ENCODE measurements at regions not wholly inside any gene's neighbourhood (a gene's known extent, or its start where the extent isn't known, plus 50 kb on each side); places are given as distances from the start of the nearest gene placed in this dataset.
"Not testable (repeated sequence)": the region's sequence is repeated elsewhere in the genome, so short reads cannot be mapped to it uniquely, and the experiment has no call there.

DNA sequence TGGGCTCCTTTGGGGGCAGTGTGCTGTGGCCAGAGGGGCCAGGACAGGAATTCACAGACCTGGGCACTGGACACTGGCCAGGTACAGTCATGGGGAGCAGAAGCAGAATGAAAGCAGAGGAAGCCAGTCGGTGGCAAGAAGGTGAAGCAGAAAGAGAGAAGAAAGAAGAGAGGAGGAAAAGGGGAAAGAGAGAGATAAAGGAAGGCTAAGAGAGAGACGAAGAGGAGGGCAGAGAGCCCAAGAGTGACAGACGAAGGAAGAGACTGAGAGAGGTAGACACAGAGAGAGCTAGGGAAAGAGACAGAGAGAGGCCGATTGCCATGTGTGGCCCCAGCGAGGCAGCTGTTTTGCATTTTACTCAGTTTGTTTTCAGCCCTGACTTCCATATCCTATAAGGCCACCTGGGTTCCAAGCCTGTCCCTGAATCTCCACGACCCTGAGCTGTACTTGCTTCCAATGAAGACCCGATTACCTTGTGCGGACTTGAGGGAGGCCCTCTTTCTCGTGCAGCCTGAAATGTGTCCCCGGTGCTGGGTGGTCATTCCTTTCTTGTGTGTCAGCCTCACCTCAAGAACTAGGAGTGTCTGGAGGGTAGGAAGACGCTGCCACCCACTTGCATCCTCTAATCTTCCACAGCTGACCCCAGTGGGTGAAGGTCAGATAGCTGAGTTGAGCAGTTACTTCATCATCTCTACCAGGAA is 73.9 kb downstream of the LSM3 start:
- in situ Hi-C loops (cut with HindIII; ENCODE audit: low sequenced_read_pairs), result no loop called here

DNA sequence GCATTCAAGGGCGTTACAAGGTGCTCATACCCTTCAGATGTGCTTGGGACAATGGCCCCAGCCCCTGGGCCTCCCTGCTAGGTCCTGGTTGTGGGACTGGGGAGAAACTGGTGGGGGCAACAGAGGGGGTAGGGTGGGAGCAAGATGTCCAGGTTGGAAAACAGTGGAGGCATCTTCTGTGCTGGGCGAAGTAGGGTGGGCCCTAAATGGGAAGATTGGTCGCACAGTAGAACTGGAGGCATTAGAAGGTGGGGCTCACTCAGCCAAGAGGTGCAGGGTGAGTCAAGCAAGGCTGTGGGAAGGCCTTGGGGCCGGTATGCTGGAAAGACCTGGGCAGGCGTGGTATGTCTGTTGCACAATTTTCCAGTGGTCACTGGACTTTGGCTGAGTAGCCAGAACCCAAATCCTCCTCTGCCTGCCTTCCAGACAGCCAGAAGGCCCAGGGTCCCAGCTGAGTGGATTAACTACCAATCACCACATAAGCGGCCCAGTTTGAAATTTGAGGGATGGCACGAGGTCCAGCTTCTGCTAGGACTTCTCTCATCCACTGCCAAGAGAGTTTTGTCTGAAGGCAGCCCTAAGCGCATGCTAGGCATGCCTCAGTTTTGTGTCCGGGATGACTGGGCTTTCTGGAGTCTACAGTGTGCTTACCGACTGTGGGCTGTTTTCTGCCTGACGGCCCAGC is 74.5 kb downstream of the LSM3 start:
- in situ Hi-C loops (cut with HindIII; ENCODE audit: low sequenced_read_pairs), result no loop called here

DNA sequence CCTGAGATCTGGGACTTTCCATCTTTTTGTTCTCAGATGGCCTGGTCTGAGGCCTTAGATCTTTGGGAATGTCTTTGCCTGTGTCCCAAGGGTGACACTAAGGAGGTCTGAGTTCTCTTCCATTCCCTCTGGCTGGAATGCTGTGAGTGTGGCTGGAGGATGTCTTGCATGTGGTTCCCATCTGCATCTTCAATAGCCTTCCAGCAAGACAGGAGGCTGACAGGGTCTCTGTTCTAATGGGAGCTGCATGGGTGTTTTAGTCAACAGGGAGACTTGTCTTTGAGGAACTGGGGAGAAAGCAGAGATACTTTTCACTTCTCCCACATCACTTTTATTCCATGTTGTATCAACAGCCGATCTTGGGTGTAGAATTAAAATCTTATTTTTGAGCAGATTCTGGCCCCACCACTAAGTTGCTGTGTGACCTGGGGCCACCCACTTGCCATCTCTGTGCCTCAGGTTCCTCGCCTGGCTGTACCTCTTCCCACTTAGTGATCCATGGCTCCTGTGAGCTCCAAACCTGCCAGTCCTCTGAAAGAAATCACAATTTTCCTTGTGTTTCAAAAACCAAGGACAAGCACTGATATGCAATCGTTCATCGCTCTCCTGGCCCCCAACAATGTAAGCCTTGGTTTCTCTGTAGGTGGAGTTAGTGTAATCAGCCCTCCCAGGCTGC is 75.2 kb downstream of the LSM3 start:
- in situ Hi-C loops (cut with HindIII; ENCODE audit: low sequenced_read_pairs), result no loop called here

DNA sequence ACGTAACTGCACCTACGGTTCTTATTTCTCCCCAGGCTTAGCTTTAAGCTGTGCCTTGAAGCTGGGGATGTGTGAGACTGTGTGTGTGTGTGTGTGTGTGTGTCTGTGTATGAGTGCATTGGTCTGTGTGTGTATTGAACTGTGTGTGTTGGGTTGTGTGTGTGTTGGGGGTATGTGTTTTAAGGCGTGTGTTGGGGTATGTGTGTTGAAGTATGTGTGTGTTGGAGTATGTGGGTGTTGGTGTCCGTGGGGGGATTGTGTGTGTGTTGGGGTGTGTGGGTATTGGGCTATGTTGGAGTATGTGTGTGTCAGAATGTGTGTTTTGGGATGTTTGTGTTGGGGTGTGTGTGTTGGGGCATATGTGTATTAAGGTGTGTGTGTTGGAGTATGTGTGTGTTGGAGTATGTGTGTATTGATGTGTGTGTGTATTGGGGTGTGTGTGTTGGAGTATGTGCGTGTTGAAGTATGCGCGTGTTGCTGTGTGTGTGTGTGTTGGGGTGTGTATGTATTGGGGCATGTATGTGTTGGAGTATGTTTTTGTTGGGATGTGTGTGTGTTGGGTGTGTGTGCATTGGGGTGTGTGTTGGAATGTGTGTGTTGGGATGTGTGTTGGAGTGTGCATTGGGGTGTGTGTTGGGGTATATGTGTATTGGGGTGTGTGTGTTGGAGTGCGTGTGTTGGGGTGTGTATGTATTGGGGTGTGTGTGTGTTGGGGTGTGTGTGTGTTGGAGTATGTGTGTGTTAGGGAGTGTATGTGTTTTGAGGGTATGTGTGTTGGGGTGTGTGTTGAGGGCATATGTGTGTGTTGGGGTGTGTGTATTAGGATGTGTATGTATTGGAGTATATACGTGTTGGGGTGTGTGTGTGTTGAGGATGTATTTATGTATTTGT is 76.4 kb downstream of the LSM3 start:
- in situ Hi-C loops (cut with HindIII; ENCODE audit: low sequenced_read_pairs), result no loop called here

DNA sequence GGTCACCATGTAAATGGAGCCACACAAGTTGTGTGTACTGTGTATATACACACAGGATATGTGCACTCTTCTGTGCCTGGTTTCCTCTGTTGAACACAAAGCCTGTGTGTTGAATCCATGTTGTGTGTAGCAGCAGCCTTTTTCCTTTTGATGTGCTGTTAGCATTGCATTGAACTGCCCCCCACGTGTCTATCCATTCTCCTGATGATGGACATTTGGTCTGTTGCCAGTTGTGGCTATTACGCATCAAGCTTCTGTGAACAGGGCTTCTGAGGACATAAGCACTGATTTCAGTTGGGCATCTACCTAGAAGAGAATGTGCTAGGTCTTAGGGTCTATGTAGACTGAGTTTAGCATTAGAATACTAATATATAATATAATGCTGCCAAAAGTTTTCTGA is 77.4 kb downstream of the LSM3 start:
- in situ Hi-C loops (cut with HindIII; ENCODE audit: low sequenced_read_pairs), result no loop called here

DNA sequence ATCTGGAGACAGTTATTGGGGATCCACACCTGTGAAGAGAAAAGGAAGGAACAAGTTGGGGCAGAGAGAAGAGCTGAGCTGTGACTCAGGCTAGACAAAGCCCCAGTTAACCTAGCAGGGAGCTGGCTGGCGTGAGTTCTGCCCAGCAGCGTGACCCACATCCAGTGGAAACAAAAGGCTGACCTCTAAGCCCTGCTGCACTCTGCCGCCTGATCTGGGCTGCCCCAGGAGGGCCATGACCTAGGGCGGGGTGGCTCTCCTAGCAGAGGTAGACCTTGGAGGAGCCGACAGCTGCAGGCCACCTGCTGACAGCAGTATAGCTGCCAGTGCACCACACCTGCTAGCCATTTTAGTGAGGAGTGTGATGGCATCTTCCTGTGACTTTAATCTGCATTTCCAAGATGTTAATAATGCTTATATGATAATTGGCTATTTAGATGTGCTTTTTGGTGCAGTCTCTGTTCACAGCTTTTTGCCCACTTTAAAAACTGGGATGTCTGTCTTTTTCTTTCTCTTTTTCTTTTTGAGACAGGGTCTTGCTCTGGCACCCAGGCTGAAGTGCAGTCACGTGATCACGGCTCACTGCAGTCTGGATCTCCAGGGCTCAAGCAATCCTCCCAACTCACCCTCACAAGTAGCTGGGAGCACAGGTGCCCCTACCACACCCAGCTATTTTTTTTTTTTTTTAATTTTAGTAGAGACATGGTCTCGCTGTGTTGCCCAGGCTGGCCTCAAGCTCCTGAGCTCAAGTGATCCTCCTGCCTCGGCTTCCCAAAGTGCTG is 78.1 kb downstream of the LSM3 start:
- in situ Hi-C loops (cut with HindIII; ENCODE audit: low sequenced_read_pairs), result no loop called here

DNA sequence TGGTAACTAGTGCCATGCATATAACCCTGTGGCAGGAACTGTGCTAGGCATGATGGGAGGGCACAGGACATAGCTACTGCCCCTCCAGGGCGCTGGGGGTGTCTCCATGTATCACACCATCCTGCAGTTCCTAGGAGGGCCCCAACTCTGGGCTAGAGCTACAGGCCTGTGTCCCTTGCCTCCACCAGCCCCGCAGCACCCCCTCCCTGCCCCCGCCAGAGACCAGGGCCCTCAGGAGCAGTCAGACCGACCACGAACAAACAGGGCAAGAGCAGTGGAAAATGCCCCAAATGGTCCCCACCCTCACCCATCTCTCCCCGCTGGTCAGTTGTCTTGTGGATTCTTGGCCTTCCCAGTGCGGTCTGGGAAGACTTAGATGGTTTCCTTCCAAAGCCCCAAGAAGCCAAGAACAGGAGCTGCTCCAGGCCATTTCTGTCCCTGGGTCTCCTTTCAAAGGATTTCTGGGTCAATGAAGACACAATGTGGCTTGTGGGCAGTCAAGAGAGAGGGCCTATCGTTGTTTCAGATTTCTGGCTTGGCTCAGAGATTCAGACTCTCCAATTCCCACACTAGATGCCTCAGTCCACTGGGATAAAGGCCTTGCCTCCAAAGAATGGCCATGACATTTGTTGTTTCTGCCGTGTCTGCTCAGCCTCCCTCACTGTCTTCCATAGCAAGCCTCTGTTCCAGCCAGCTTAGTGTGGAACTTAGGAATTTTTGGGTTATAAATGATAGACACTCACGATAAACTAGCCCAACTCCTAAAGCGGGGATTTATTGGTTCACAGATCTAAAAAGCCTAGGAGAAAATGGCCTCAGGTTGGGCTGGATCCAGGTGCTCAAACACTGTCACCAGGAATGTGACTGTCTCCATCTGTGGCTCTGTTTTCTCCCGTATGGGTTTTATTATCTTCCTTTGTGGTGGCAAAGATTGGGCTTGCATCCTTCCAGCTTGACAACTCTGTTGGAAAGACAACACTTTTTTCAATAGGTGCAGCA is 80.6 kb downstream of the LSM3 start:
- in situ Hi-C loops (cut with HindIII; ENCODE audit: low sequenced_read_pairs), result no loop called here

DNA sequence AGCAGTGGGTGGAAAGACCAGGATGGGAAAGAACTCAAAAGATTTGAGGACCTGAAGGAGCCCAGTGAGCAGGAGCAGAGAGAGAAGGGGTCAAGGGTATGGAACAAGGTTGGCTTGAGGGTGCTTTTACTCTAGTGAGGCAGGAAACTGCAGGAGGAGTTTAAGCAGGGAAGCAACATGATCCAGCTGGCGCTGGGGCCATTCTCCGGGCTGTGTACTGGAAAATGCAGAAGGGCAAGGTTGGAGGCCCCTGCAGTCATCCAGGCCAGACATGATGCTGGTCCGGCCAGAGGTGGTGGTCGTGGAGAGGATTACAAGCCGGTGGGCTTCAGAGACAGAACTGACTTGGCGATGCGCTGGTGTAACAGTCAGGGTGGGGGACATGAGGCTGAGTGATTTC is 81.8 kb downstream of the LSM3 start:
- in situ Hi-C loops (cut with HindIII; ENCODE audit: low sequenced_read_pairs), result no loop called here

DNA sequence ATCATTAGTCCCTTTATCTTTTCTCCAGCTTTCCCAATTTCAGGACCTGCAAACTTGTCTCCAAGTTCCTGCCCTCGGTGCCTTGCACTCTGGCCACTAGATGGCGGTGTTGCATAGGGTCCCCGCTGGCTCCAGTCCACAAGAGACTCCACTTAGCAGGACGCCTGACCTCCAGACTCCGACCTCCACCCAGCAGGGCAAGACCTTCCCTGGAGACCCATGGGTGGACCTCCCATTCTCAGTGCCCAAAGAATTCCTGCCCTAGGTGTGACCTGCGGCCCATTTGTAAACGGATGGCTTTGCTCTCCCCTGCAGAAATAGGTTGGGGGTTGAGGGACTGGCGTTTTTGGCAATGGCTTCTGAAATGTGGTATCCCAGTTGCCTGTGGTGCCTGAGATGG is 82.6 kb downstream of the LSM3 start:
- in situ Hi-C loops (cut with HindIII; ENCODE audit: low sequenced_read_pairs), result no loop called here

DNA sequence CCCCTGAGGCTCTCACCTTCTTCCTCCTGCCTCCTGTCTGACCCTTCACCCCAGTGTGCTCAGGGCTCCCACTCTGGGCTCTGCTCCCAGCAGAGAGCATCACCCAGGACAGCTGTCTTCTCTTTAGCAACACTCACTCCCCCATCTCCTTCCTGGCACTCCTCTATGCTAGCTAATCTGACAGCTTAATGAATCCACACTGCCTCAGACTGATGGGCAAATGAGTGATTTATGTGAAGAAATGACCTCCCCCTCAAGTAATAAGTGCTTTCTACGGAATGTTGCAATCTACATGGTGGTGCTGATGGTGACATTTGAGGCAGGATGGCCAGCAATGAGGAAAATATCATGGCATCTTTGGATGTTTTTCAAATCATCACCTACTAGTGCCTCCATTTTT is 83.6 kb downstream of the LSM3 start:
- in situ Hi-C loops (cut with HindIII; ENCODE audit: low sequenced_read_pairs), result no loop called here

DNA sequence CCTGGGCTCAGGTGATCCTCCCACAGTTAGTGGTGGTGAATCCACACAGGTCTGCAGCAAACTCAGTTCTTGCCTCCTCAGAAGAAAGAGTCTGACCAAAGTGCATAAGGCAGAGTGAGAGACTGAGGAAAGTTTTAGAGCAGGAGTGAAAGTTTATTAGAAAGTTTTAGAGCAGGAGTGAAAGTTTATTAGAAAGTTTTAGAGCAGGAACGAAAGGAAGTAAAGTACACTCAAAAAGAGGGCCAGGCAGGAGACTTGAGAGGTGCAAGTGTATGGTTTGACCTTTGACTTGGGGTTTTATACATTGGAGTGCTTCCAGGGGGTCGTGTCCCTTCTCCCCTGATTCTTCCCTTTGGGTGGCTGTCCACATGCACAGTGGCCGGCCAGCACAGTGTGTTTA is 84.2 kb downstream of the LSM3 start:
- in situ Hi-C loops (cut with HindIII; ENCODE audit: low sequenced_read_pairs), result no loop called here

DNA sequence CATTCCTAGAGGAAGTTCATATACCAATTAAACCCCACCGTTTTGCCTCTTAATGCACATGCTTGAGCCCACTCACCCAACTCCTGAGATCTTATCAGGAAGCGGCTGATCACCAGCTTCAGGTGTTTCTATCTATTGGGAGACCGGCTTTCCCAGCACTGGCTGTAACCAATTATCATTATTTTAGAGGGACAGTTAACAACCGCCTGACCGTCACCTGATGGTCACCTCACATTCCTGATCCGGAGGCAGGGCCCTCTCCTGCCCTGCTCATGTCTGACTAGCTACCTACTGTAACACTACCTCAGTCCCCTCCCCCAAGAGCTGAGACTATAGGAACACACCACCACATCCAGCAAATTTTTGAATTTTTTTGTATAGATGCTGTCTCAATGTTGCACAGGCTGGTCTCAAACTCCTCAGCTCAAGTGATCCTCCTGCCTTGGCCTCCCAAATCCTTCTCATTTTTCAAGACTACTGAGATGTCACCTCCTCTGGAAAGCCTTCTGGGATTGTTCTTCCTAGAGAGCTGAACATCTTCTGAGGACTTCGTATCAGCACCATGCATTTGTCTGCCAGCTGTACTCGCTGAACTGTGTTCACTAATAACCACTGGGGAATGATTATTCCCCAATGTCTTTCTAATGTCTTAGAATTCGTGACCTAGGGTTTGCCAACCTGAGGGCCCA is 84.8 kb downstream of the LSM3 start:
- in situ Hi-C loops (cut with HindIII; ENCODE audit: low sequenced_read_pairs), result no loop called here

DNA sequence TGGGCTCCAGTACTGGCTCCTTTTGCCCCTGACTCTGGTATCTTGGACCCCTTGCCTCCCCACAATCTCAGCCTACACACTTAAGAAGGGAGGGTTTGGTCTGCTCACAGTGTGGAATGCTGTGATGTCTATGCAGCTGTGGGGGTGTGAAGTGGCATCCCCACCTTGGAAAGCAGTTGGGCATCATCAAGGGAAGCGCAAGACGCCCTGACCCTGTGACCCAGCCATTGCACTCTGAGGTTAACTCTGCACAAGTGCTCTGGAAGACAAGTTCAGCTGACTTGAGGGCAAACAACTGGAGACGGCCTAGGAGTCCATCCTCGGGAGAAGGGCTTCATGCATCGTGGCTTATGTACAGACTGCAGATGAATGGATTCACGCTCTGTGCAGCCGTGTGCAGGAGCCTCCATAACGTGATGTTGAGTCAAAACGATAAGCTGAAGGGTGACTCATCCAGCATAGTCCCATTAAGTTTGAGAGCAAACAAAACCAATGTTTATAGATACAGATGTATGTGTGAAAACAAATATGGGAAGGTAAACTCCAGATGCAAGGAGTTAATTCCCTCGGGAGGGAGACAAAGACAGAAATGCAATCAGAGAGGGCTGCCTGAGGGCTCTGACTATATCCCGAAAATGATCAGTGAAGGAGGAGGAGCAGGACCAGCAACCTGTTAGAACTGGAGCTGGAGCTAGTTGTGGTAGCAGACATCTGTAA is 86.8 kb downstream of the LSM3 start:
- in situ Hi-C loops (cut with HindIII; ENCODE audit: low sequenced_read_pairs), result no loop called here

DNA sequence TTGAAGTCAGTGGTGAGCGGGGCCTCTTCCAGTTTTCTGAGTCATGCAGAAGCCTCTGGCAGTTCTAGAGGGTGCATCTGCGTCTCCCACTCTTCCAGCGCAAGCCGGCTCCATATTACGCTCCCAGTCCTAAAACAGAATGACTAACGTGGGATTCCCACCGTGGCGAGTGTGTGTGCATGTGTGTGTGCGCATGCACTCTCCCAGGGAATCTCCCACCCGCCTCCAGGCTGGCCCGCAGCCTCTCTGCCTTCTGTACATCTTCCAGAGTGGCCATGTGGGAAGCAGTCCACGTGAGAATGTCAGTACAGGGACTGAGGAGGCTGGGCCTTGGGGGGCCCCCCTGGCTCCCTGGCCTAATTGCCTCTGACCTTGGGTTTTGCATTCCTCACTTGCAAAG is 87.7 kb downstream of the LSM3 start:
- in situ Hi-C loops (cut with HindIII; ENCODE audit: low sequenced_read_pairs), result no loop called here

DNA sequence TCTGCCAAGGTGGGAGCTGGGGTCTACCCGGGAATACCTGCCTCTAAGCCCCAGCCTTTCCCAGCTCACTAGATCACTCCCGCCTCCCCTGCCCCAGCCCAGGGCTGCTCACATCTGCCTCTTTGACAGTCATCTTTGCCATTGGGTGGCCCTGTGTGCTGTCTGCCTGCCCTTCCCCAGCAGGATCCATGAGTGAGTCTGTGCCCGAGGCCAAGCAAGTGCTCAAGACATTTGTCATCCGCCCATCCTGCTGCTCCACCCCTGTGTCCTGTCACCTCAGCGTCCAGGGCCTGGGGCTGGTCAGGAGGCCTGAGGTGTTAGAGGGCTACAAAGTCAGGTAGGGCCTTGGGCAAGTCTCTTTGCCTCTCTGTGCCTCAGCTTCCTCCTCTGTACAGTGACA is 89.4 kb downstream of the LSM3 start:
- in situ Hi-C loops (cut with HindIII; ENCODE audit: low sequenced_read_pairs), result no loop called here

DNA sequence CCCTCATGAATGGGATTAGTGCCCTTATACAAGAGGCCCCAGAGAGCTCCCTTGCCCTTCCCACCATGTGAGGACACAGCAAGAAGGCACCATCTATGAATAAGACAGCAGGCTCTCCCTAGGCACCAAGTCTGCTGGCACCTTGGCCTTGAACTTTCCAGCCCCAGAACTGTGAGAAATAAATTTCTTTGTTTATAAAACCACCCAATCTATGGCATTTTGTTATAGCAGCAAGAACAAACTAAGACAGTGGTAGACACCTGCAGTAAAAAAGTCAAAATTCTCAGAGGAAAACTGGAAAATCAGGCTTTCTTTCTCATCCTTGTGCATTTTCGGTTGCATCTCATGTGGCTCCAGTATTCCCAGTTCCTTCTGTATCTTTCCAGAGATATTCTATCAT is 90.3 kb downstream of the LSM3 start:
- in situ Hi-C loops (cut with HindIII; ENCODE audit: low sequenced_read_pairs), result no loop called here

DNA sequence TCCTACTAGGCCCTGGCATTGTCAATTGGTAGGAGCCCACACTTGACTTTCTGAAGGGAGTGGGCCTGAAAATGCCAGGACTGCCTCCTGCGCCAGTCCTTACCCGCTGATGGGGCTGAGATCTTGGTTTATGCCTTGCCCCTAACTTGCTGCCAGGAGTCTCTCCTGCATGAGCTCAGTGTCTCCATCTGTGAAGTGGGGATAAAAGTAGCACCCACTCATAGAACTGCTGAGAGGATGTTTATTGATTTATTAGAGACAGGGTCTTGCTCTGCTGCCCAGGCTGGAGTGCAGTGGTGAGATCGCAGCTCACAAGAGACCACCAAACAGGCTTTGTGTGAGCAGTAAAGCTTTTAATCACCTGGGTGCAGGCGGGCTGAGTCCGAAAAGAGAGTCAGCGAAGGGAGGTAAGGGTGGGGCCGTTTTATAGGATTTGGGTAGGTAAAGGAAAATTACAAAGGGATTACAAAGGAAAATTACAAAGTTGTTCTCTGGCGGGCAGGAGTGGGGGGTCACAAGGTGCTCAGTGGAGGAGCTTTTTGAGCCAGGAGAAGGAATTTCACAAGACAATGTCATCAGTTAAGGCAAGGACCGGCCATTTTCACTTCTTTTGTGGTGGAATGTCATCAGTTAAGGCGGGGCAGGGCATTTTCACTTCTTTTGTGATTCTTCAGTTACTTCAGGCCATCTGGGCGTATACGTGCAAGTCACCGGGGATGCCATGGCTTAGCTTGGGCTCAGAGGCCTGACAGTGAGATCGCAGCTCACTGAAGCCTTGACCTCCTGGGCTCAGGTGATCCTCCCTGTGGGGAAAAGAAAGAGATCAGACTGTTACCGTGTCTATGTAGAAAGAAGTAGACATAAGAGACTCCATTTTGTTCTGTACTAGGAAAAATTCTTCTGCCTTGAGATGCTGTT is 93.7 kb downstream of the LSM3 start:
- in situ Hi-C loops (cut with HindIII; ENCODE audit: low sequenced_read_pairs), result not testable (repeated sequence)

All from DLD1 (cell line).